Gastrocnemius medialis (tissue), 4 donors: ENCODE measurements at regions not wholly inside any gene's neighbourhood (a gene's known extent, or its start where the extent isn't known, plus 50 kb on each side); places are given as distances from the start of the nearest gene placed in this dataset.
"Not testable (repeated sequence)": the region's sequence is repeated elsewhere in the genome, so short reads cannot be mapped to it uniquely, and the experiment has no call there.

Experiments used
- ATAC-seq, 2 donors: fragments of 150-250 bp; one replicate each; pipeline ENCODE4 v1.9.1; 2016
- DNase-seq, 2 donors: peaks; one replicate each; pipeline ENCODE4 v3.0.0-alpha.2; 2019
- H3K27ac ChIP-seq, 4 donors: fragments of 200-600 bp; sonication (generic); 1 replicate in 1 of 4; 2 replicates in 3 of 4; pipeline ENCODE4 v1.5.1; 2016 to 2018; ENCODE audit warnings: mild to moderate bottlenecking in 2 of 4, moderate library complexity in 1 of 4
- H3K27me3 ChIP-seq, 3 donors: fragments of 200-600 bp; sonication (generic) in 2 of 3; 1 replicate in 1 of 3; 2 replicates in 2 of 3; pipeline versions ENCODE4 v1.5.1 to v1.6.0; 2016 to 2019; ENCODE audit warnings: mild to moderate bottlenecking in 1 of 3, moderate library complexity in 1 of 3
- H3K36me3 ChIP-seq, 2 donors: fragments of 200-600 bp; sonication (generic) in 1 of 2; one replicate each; pipeline ENCODE4 v1.5.1; 2017 to 2018
- H3K4me1 ChIP-seq, 2 donors: fragments of 200-600 bp; sonication (generic) in 1 of 2; one replicate each; pipeline ENCODE4 v1.5.1; 2016 to 2017; ENCODE audit warnings: mild to moderate bottlenecking in 2 of 2
- H3K4me3 ChIP-seq, 4 donors: fragments of 200-600 bp; sonication (generic) in 3 of 4; 1 replicate in 1 of 4; 2 replicates in 3 of 4; pipeline ENCODE4 v1.5.1; 2016 to 2019; ENCODE audit warnings: mild to moderate bottlenecking in 2 of 4
- H3K9me3 ChIP-seq, 3 donors: fragments of 200-600 bp; sonication (generic) in 2 of 3; 1 replicate in 1 of 3; 2 replicates in 2 of 3; pipeline ENCODE4 v1.5.1; 2016 to 2019
- CTCF ChIP-seq, 5 experiments: fragments of 450-650 bp in 3 of 5; fragments of 200-600 bp in 2 of 5; sonication (generic) in 2 of 5; IDR thresholded peaks in 4 of 5; conservative IDR thresholded peaks in 1 of 5; 1 replicate in 4 of 5; 2 replicates in 1 of 5; pipeline ENCODE4 v1.5.1; 2016 to 2019; ENCODE audit warnings: antibody characterized with exemption in 5 of 5, mild to moderate bottlenecking in 3 of 5, moderate library complexity in 3 of 5
- POLR2A ChIP-seq, 2 donors: fragments of 450-650 bp; IDR thresholded peaks; one replicate each; pipeline ENCODE4 v1.6.1; 2017; ENCODE audit warnings: antibody characterized with exemption in 2 of 2, mild to moderate bottlenecking in 2 of 2, moderate library complexity in 2 of 2
- in situ Hi-C, 4 donors: fragments of 200-750 bp; cut with MboI; loops; one replicate each; pipeline versions ENCODE4 v1.15.0 to v1.8.0; 2017; ENCODE audit warnings: low sequenced_read_pairs in 4 of 4
- intact Hi-C: fragments of 100-400 bp; cut with DNase I; formaldehyde crosslinking; loops from one replicate; pipeline ENCODE4 v1.15.1; 2023; ENCODE audit warnings: low total_unique reads

- no peaks in the 10 kb centered on the region for H3K4me1 ChIP-seq
- no peaks in the 10 kb centered on the region for H3K36me3 ChIP-seq
- H3K27me3 ChIP-seq = no peaks in the 10 kb centered on the region
- H3K4me3 ChIP-seq = no peak overlapping the region
- no peak for TF ChIP-seq CTCF (IDR thresholded peaks at IDR 0.05 in 4 of 5, conservative IDR thresholded peaks at IDR 0.05 in 1 of 5)
- TF ChIP-seq POLR2A (IDR thresholded peaks at IDR 0.05) = no peak
- in situ Hi-C loops (no loop called here), intact Hi-C loops (no loop called here)
- H3K27ac ChIP-seq = no peak overlapping the region
- no peaks in the 10 kb centered on the region for H3K9me3 ChIP-seq
- DNase-seq (no peak), ATAC-seq (no peak)
Measured at GRCh38 chr4:104642521-104642920, 147.8 kb upstream of the CXXC4 start.

- intact Hi-C loops (no loop called here), in situ Hi-C loops (no loop called here)
- Histone ChIP-seq H3K27ac (no peak overlapping the region), H3K9me3 (no peaks in the 10 kb centered on the region), H3K4me3 (no peak overlapping the region), H3K36me3 (no peaks in the 10 kb centered on the region), H3K4me1 (no peaks in the 10 kb centered on the region), H3K27me3 (no peaks in the 10 kb centered on the region)
- TF ChIP-seq CTCF (IDR thresholded peaks at IDR 0.05 in 4 of 5, conservative IDR thresholded peaks at IDR 0.05 in 1 of 5) = no peak
- no peak for TF ChIP-seq POLR2A (IDR thresholded peaks at IDR 0.05)
- DNase-seq = no peak
- ATAC-seq = no peak
Measured at GRCh38 chr4:104643805-104644204, 149.1 kb upstream of the CXXC4 start.

DNA sequence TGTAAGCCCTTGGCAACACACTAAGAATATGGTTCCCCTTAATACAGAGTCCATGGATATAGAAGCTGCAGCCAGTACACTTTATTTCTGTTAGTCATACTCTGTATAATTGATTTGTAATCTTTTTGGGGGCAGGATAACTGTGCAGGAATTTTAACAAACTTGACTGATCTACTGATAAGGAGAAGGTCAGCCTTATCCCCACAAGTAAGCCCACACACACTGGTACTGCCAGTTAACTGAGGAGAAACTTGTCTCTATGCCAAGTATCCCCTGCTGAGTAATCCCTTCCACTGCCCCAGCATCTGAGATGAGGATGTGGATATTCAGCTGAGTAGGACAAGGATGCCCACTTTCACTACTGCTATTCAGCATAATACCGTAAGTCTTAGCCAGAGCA is 154.9 kb upstream of the CXXC4 start:
- H3K27ac ChIP-seq = no peak overlapping the region
- H3K9me3 ChIP-seq = no peaks in the 10 kb centered on the region
- H3K27me3 ChIP-seq = no peaks in the 10 kb centered on the region
- in situ Hi-C loops (no loop called here), intact Hi-C loops (no loop called here)
- TF ChIP-seq POLR2A (IDR thresholded peaks at IDR 0.05) (no peak), CTCF (IDR thresholded peaks at IDR 0.05 in 4 of 5, conservative IDR thresholded peaks at IDR 0.05 in 1 of 5) (no peak)
- DNase-seq (no peak), ATAC-seq (no peak)
- H3K4me1 ChIP-seq = no peaks in the 10 kb centered on the region
- no peak overlapping the region for H3K4me3 ChIP-seq
- H3K36me3 ChIP-seq = no peaks in the 10 kb centered on the region

GRCh38 chr4:104662269-104662668 is 167.6 kb upstream of the CXXC4 start:
- ATAC-seq, in situ Hi-C loops, H3K4me3 ChIP-seq, H3K36me3 ChIP-seq, H3K9me3 ChIP-seq, DNase-seq, H3K27ac ChIP-seq, intact Hi-C loops, H3K27me3 ChIP-seq, H3K4me1 ChIP-seq: not testable (repeated sequence)

- no peaks in the 10 kb centered on the region for H3K36me3 ChIP-seq
- H3K27me3 ChIP-seq = no peaks in the 10 kb centered on the region
- no peak overlapping the region for H3K4me3 ChIP-seq
- no peaks in the 10 kb centered on the region for H3K4me1 ChIP-seq
- in situ Hi-C loops = no loop called here
- no peak overlapping the region for H3K27ac ChIP-seq
- no peaks in the 10 kb centered on the region for H3K9me3 ChIP-seq
- DNase-seq (no peak), ATAC-seq (no peak)
- intact Hi-C loops = no loop called here
- TF ChIP-seq POLR2A (IDR thresholded peaks at IDR 0.05) = no peak
- no peak for TF ChIP-seq CTCF (IDR thresholded peaks at IDR 0.05 in 4 of 5, conservative IDR thresholded peaks at IDR 0.05 in 1 of 5)
Measured at GRCh38 chr4:104677116-104677515, 182.4 kb upstream of the CXXC4 start.
